CD8-positive, alpha-beta memory T cell (primary cell): ENCODE measurements at regions not wholly inside any gene's neighbourhood (a gene's known extent, or its start where the extent isn't known, plus 50 kb on each side); places are given as distances from the start of the nearest gene placed in this dataset.

Experiments used
- CTCF ChIA-PET: fragments of 350-600 bp; sonication (Branson Sonifier 250); formaldehyde crosslinking; loops from one replicate; lab custom pipeline; 2021; ENCODE audit warnings: antibody characterized with exemption; lab: Charles Lee
- POLR2A ChIA-PET: fragments of 350-600 bp; sonication (Branson Sonifier 250); formaldehyde crosslinking; loops from one replicate; lab custom pipeline; 2021; ENCODE audit warnings: antibody characterized with exemption; lab: Charles Lee
- DNase-seq, 5 donors: peaks; one replicate each; pipeline versions ENCODE4 v3.0.0 to v3.0.0-alpha.2; 2020 to 2022; ENCODE audit warnings: mixed read lengths in 1 of 5
- H3K27ac ChIP-seq: one replicate; pipeline ENCODE4 v1.7.0; 2013; ENCODE audit warnings: low read depth, mild to moderate bottlenecking, low read length, moderate library complexity
- H3K27me3 ChIP-seq: 2 replicates; pipeline ENCODE4 v1.7.0; 2013; ENCODE audit warnings: low read length, mild to moderate bottlenecking; ENCODE audit not compliant: insufficient read depth, poor library complexity, severe bottlenecking
- H3K36me3 ChIP-seq: 2 replicates; pipeline ENCODE4 v1.7.0; 2013; ENCODE audit warnings: mild to moderate bottlenecking, low read length, moderate library complexity; ENCODE audit not compliant: insufficient read depth
- H3K4me1 ChIP-seq: 2 replicates; pipeline ENCODE4 v1.7.0; 2013; ENCODE audit warnings: mild to moderate bottlenecking, low read length, moderate library complexity; ENCODE audit not compliant: insufficient read depth
- H3K4me3 ChIP-seq: 2 replicates; pipeline ENCODE4 v1.7.0; 2013; ENCODE audit warnings: mild to moderate bottlenecking, low read length
- H3K9me3 ChIP-seq: 2 replicates; pipeline ENCODE4 v1.7.0; 2013; ENCODE audit warnings: mild to moderate bottlenecking, low read length
- H3K27ac Mint-ChIP-seq, 8 donors: one replicate each; pipeline ENCODE4 v1.8.0; 2020 to 2021; ENCODE audit warnings: mixed read lengths in 8 of 8, mild to moderate bottlenecking in 6 of 8, inconsistent platforms in 3 of 8, moderate library complexity in 3 of 8
- H3K27me3 Mint-ChIP-seq, 2 donors: one replicate each; pipeline ENCODE4 v1.8.0; 2020 to 2021; ENCODE audit warnings: mixed read lengths in 2 of 2, mild to moderate bottlenecking in 1 of 2, moderate library complexity in 1 of 2
- H3K36me3 Mint-ChIP-seq, 3 donors: one replicate each; pipeline ENCODE4 v1.8.0; 2020 to 2021; ENCODE audit warnings: mixed read lengths in 3 of 3, inconsistent platforms in 1 of 3, mild to moderate bottlenecking in 1 of 3
- H3K4me1 Mint-ChIP-seq, 3 donors: one replicate each; pipeline ENCODE4 v1.8.0; 2020 to 2021; ENCODE audit warnings: mixed read lengths in 3 of 3, inconsistent platforms in 1 of 3, mild to moderate bottlenecking in 1 of 3
- H3K4me3 Mint-ChIP-seq, 7 donors: one replicate each; pipeline ENCODE4 v1.8.0; 2020 to 2021; ENCODE audit warnings: mixed read lengths in 7 of 7, mild to moderate bottlenecking in 6 of 7, moderate library complexity in 4 of 7, inconsistent platforms in 2 of 7
- H3K9me3 Mint-ChIP-seq, 5 donors: one replicate each; pipeline ENCODE4 v1.8.0; 2020 to 2022; ENCODE audit warnings: mixed read lengths in 5 of 5, mild to moderate bottlenecking in 3 of 5, moderate library complexity in 2 of 5, inconsistent platforms in 1 of 5

GRCh38 chr9:11871852-11872251 lies 821.3 kb upstream of the TYRP1 start:
- no peaks in the 10 kb centered on the region for H3K36me3 Mint-ChIP-seq
- H3K36me3 ChIP-seq, result no peaks in the 10 kb centered on the region

GRCh38 chr9:11872471-11872870 lies 820.7 kb upstream of the TYRP1 start:
- no peaks in the 10 kb centered on the region for H3K4me1 ChIP-seq
- no peak overlapping the region for H3K27ac Mint-ChIP-seq
- H3K4me3 Mint-ChIP-seq, result no peak overlapping the region
- no peaks in the 10 kb centered on the region for H3K36me3 Mint-ChIP-seq
- no peaks in the 10 kb centered on the region for H3K36me3 ChIP-seq
- no peaks in the 10 kb centered on the region for H3K27me3 ChIP-seq
- CTCF ChIA-PET, result no interaction called here
- H3K4me3 ChIP-seq, result no peak overlapping the region
- no peaks in the 10 kb centered on the region for H3K9me3 ChIP-seq
- peaks cover 0 to 1% of the 10 kb centered on the region in 2 donors for H3K27me3 Mint-ChIP-seq
- H3K4me1 Mint-ChIP-seq, result no peaks in the 10 kb centered on the region
- no peak for DNase-seq
- POLR2A ChIA-PET, result no interaction called here
- peaks cover 0 to 48% (median 10%) of the 10 kb centered on the region in 5 donors for H3K9me3 Mint-ChIP-seq
- H3K27ac ChIP-seq, result no peak overlapping the region

More at GRCh38 chr9:11871852-11872251, 821.3 kb upstream of the TYRP1 start:
- Histone ChIP-seq H3K27ac (no peak overlapping the region), H3K27me3 (no peaks in the 10 kb centered on the region), H3K4me1 (no peaks in the 10 kb centered on the region), H3K4me3 (no peak overlapping the region), H3K9me3 (no peaks in the 10 kb centered on the region)
- ChIA-PET CTCF (no interaction called here), POLR2A (no interaction called here)
- H3K9me3 Mint-ChIP-seq, result peaks cover 2 to 53% (median 10%) of the 10 kb centered on the region in 5 donors
- peaks cover 0 to 1% of the 10 kb centered on the region in 2 donors for H3K27me3 Mint-ChIP-seq
- no peak for DNase-seq
- no peak overlapping the region for H3K27ac Mint-ChIP-seq
- H3K4me1 Mint-ChIP-seq, result no peaks in the 10 kb centered on the region
- no peak overlapping the region for H3K4me3 Mint-ChIP-seq

- Histone ChIP-seq H3K36me3 (no peaks in the 10 kb centered on the region), H3K4me1 (no peaks in the 10 kb centered on the region), H3K27me3 (no peaks in the 10 kb centered on the region), H3K27ac (no peak overlapping the region), H3K4me3 (no peak overlapping the region), H3K9me3 (no peaks in the 10 kb centered on the region)
- DNase-seq, result no peak
- ChIA-PET CTCF (no interaction called here), POLR2A (no interaction called here)
- no peak overlapping the region for H3K27ac Mint-ChIP-seq
- H3K27me3 Mint-ChIP-seq, result peaks cover 0 to 1% of the 10 kb centered on the region in 2 donors
- no peak overlapping the region for H3K4me3 Mint-ChIP-seq
- H3K4me1 Mint-ChIP-seq, result no peaks in the 10 kb centered on the region
- H3K9me3 Mint-ChIP-seq, result peaks cover 3 to 37% (median 8%) of the 10 kb centered on the region in 5 donors
- no peaks in the 10 kb centered on the region for H3K36me3 Mint-ChIP-seq
Observed at GRCh38 chr9:11874414-11874813, 818.8 kb upstream of the TYRP1 start.

- no peaks in the 10 kb centered on the region for H3K4me1 Mint-ChIP-seq
- POLR2A ChIA-PET, result no interaction called here
- H3K27me3 Mint-ChIP-seq, result no peaks in the 10 kb centered on the region
Observed at GRCh38 chr9:11892401-11892800, 800.8 kb upstream of the TYRP1 start.

GRCh38 chr9:11893331-11893730 lies 799.9 kb upstream of the TYRP1 start:
- DNase-seq, result no peak
- no peak overlapping the region for H3K4me3 Mint-ChIP-seq
- H3K36me3 Mint-ChIP-seq, result no peaks in the 10 kb centered on the region
- no peak overlapping the region for H3K4me3 ChIP-seq
- no peaks in the 10 kb centered on the region for H3K27me3 ChIP-seq
- no peaks in the 10 kb centered on the region for H3K9me3 ChIP-seq
- H3K4me1 Mint-ChIP-seq, result no peaks in the 10 kb centered on the region
- no peaks in the 10 kb centered on the region for H3K27me3 Mint-ChIP-seq
- CTCF ChIA-PET, result no interaction called here
- H3K27ac ChIP-seq, result no peak overlapping the region
- H3K36me3 ChIP-seq, result no peaks in the 10 kb centered on the region
- no peaks in the 10 kb centered on the region for H3K4me1 ChIP-seq
- POLR2A ChIA-PET, result no interaction called here
- H3K27ac Mint-ChIP-seq, result no peak overlapping the region
- peaks cover 20 to 48% (median 33%) of the 10 kb centered on the region in 5 donors for H3K9me3 Mint-ChIP-seq

More at GRCh38 chr9:11892401-11892800, 800.8 kb upstream of the TYRP1 start:
- Histone ChIP-seq H3K9me3 (no peaks in the 10 kb centered on the region), H3K27ac (no peak overlapping the region), H3K4me1 (no peaks in the 10 kb centered on the region), H3K36me3 (no peaks in the 10 kb centered on the region), H3K4me3 (no peak overlapping the region), H3K27me3 (no peaks in the 10 kb centered on the region)
- H3K9me3 Mint-ChIP-seq, result peaks cover 18 to 55% (median 33%) of the 10 kb centered on the region in 5 donors
- CTCF ChIA-PET, result no interaction called here
- H3K36me3 Mint-ChIP-seq, result no peaks in the 10 kb centered on the region
- no peak for DNase-seq
- no peak overlapping the region for H3K27ac Mint-ChIP-seq
- H3K4me3 Mint-ChIP-seq, result no peak overlapping the region

DNA sequence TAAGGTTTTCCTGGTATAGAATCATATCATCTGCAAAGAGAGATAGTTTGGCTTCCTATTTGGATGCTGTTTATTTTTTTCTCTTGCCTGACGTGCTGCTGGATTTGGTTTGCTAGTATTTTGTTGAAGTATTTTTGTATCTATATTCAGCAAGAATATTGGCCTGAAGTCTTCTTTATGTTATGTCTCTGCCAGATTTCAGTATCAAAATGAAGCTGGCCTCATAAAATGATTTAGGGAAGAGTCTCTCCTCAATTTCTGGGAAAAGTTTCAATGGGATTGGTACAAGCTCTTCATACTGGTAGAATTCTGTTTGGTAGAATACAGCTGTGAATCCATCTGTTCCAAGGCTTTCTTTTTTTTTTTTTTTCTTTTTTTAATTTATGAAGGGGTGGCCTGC lies 799.0 kb upstream of the TYRP1 start:
- no peak overlapping the region for H3K4me3 Mint-ChIP-seq
- CTCF ChIA-PET, result no interaction called here
- H3K4me3 ChIP-seq, result no peak overlapping the region

GRCh38 chr9:11902610-11903009 lies 790.6 kb upstream of the TYRP1 start:
- H3K27ac ChIP-seq, result no peak overlapping the region
- Mint-ChIP-seq H3K27ac (no peak overlapping the region), H3K27me3 (no peaks in the 10 kb centered on the region), H3K4me3 (no peak overlapping the region), H3K4me1 (no peaks in the 10 kb centered on the region), H3K9me3 (peaks cover 6 to 30% (median 12%) of the 10 kb centered on the region in 5 donors), H3K36me3 (no peaks in the 10 kb centered on the region)
- no peaks in the 10 kb centered on the region for H3K36me3 ChIP-seq
- no peaks in the 10 kb centered on the region for H3K9me3 ChIP-seq
- H3K27me3 ChIP-seq, result no peaks in the 10 kb centered on the region
- no peaks in the 10 kb centered on the region for H3K4me1 ChIP-seq
- no peak for DNase-seq
- ChIA-PET POLR2A (no interaction called here), CTCF (no interaction called here)
- H3K4me3 ChIP-seq, result no peak overlapping the region

More for the DNA sequence above, 799.0 kb upstream of the TYRP1 start:
- Mint-ChIP-seq H3K9me3 (peaks cover 20 to 45% (median 32%) of the 10 kb centered on the region in 5 donors), H3K4me1 (no peaks in the 10 kb centered on the region), H3K27ac (no peak overlapping the region), H3K27me3 (no peaks in the 10 kb centered on the region), H3K36me3 (no peaks in the 10 kb centered on the region)
- no peaks in the 10 kb centered on the region for H3K36me3 ChIP-seq
- no peaks in the 10 kb centered on the region for H3K9me3 ChIP-seq
- POLR2A ChIA-PET, result no interaction called here
- H3K27me3 ChIP-seq, result no peaks in the 10 kb centered on the region
- H3K4me1 ChIP-seq, result no peaks in the 10 kb centered on the region
- no peak overlapping the region for H3K27ac ChIP-seq
- DNase-seq, result no peak

GRCh38 chr9:11915699-11916098 lies 777.5 kb upstream of the TYRP1 start:
- H3K27ac ChIP-seq, result no peak overlapping the region
- DNase-seq, result no peak
- H3K27me3 Mint-ChIP-seq, result no peaks in the 10 kb centered on the region
- H3K27me3 ChIP-seq, result no peaks in the 10 kb centered on the region
- H3K4me1 Mint-ChIP-seq, result no peaks in the 10 kb centered on the region
- H3K36me3 ChIP-seq, result no peaks in the 10 kb centered on the region
- CTCF ChIA-PET, result no interaction called here
- POLR2A ChIA-PET, result no interaction called here
- no peak overlapping the region for H3K4me3 ChIP-seq
- no peaks in the 10 kb centered on the region for H3K9me3 ChIP-seq
- H3K36me3 Mint-ChIP-seq, result no peaks in the 10 kb centered on the region
- no peak overlapping the region for H3K4me3 Mint-ChIP-seq
- H3K4me1 ChIP-seq, result no peaks in the 10 kb centered on the region
- no peak overlapping the region for H3K27ac Mint-ChIP-seq
- H3K9me3 Mint-ChIP-seq, result peaks cover 17 to 32% (median 29%) of the 10 kb centered on the region in 5 donors
